H1 (cell line): ENCODE measurements at regions not wholly inside any gene's neighbourhood (a gene's known extent, or its start where the extent isn't known, plus 50 kb on each side); places are given as distances from the start of the nearest gene placed in this dataset.

Source experiments
- CTCF ChIA-PET: fragments of 300-600 bp; sonication (Branson Sonifier 250); formaldehyde crosslinking; loops from one replicate; lab custom pipeline; 2021; ENCODE audit not compliant: partially characterized antibody; lab: Charles Lee
- POLR2A ChIA-PET: fragments of 300-600 bp; sonication (Branson Sonifier 250); formaldehyde crosslinking; loops from one replicate; lab custom pipeline; 2021; ENCODE audit warnings: inconsistent platforms; ENCODE audit not compliant: partially characterized antibody; lab: Charles Lee
- DNase-seq, 2 experiments: peaks; one replicate each; pipeline versions ENCODE4 v3.0.0 to v3.0.0-alpha.2; 2010 to 2022; ENCODE audit warnings: low spot score in 2 of 2, low read depth in 1 of 2, mixed read lengths in 1 of 2
- FAIRE-seq: peaks from 2 replicates; lab custom pipeline; 2011; peaks lifted over from hg19 to GRCh38; lab: Jason Lieb, UNC
- H2AFZ ChIP-seq: 2 replicates; pipeline ENCODE4 v1.8.1; 2012; ENCODE audit warnings: low read length, inconsistent platforms
- H2AK5ac ChIP-seq: 2 replicates; pipeline ENCODE4 v1.6.1; 2013; ENCODE audit warnings: low read depth, low read length
- H2BK120ac ChIP-seq: replicated peaks from 2 replicates; pipeline ENCODE3; 2013; ENCODE audit warnings: low read depth, low read length, inconsistent platforms
- H2BK12ac ChIP-seq: 2 replicates; pipeline ENCODE4 v1.6.1; 2013; ENCODE audit warnings: low read depth, low read length
- H2BK15ac ChIP-seq: 2 replicates; pipeline ENCODE4 v1.6.1; 2013; ENCODE audit warnings: low read length
- H2BK20ac ChIP-seq: 2 replicates; pipeline ENCODE4 v1.6.1; 2013; ENCODE audit warnings: low read length
- H2BK5ac ChIP-seq: 2 replicates; pipeline ENCODE4 v1.6.1; 2013; ENCODE audit warnings: low read depth, low read length
- H3K14ac ChIP-seq: 2 replicates; pipeline ENCODE4 v1.6.1; 2013; ENCODE audit warnings: inconsistent platforms; ENCODE audit not compliant: insufficient read length
- H3K18ac ChIP-seq: 2 replicates; pipeline ENCODE4 v1.6.1; 2013; ENCODE audit warnings: low read length; ENCODE audit errors: extremely low read depth
- H3K23ac ChIP-seq: 2 replicates; pipeline ENCODE4 v1.6.1; 2013; ENCODE audit warnings: inconsistent platforms; ENCODE audit not compliant: insufficient read length
- H3K23me2 ChIP-seq: 2 replicates; pipeline ENCODE4 v1.6.1; 2013; ENCODE audit warnings: low read depth, low read length
- H3K27ac ChIP-seq: 2 replicates; pipeline ENCODE4 v1.6.1; 2011; ENCODE audit warnings: low read depth, low read length, inconsistent platforms
- H3K27me3 ChIP-seq, 4 experiments: replicated peaks in 1 of 4; 1 replicate in 1 of 4; 2 replicates in 3 of 4; pipeline versions ENCODE4 v1.6.1 to v1.8.1; 2011 to 2013; ENCODE audit warnings: low read length in 3 of 4, mild to moderate bottlenecking in 3 of 4, inconsistent platforms in 2 of 4, mixed read lengths in 2 of 4, moderate library complexity in 1 of 4; ENCODE audit not compliant: control insufficient read depth in 3 of 4, insufficient read depth in 3 of 4; ENCODE audit errors: extremely low read depth in 1 of 4
- H3K36me3 ChIP-seq, 4 experiments: 2 replicates each; pipeline versions ENCODE4 v1.6.1 to v1.8.1; 2011 to 2013; ENCODE audit warnings: mild to moderate bottlenecking in 4 of 4, low read length in 3 of 4, moderate library complexity in 2 of 4, control low read depth in 1 of 4, inconsistent platforms in 1 of 4; ENCODE audit not compliant: insufficient read depth in 4 of 4, control insufficient read depth in 2 of 4
- H3K4ac ChIP-seq: replicated peaks from 2 replicates; pipeline ENCODE3; 2013; ENCODE audit warnings: low read length, low read depth, mixed read lengths, inconsistent platforms; ENCODE audit not compliant: insufficient read length
- H3K4me1 ChIP-seq, 4 experiments: replicated peaks in 1 of 4; 1 replicate in 1 of 4; 2 replicates in 3 of 4; pipeline versions ENCODE4 v1.6.1 to v1.8.1; 2011 to 2013; ENCODE audit warnings: low read length in 3 of 4, inconsistent platforms in 2 of 4, mixed read lengths in 1 of 4; ENCODE audit not compliant: insufficient read depth in 4 of 4, control insufficient read depth in 3 of 4
- H3K4me2 ChIP-seq, 2 experiments: 2 replicates each; pipeline versions ENCODE4 v1.6.1 to v1.8.1; 2011 to 2013; ENCODE audit warnings: low read depth in 2 of 2, low read length in 2 of 2, control low read depth in 1 of 2, inconsistent platforms in 1 of 2, mild to moderate bottlenecking in 1 of 2; ENCODE audit not compliant: insufficient read depth in 1 of 2
- H3K4me3 ChIP-seq, 4 experiments: fragments of 200-600, 300-600 bp in 1 of 4; sonication (generic), shearing (Covaris generic), sonication (Bioruptor Twin) in 1 of 4; 2 replicates each; pipeline versions ENCODE4 v1.5.1 to v1.8.1; 2011 to 2016; ENCODE audit warnings: low read length in 4 of 4, low read depth in 3 of 4, control low read depth in 2 of 4, inconsistent platforms in 2 of 4, mild to moderate bottlenecking in 2 of 4, mixed read lengths in 1 of 4, moderate library complexity in 1 of 4; ENCODE audit not compliant: insufficient read depth in 2 of 4; ENCODE audit errors: extremely low read depth in 1 of 4
- H3K56ac ChIP-seq: replicated peaks from 2 replicates; pipeline ENCODE3; 2013; ENCODE audit warnings: low read depth, mild to moderate bottlenecking, mixed read lengths, low read length, inconsistent platforms; ENCODE audit not compliant: insufficient read length
- H3K79me1 ChIP-seq: 2 replicates; pipeline ENCODE4 v1.6.1; 2013; ENCODE audit warnings: low read depth, low read length, control low read depth
- H3K79me2 ChIP-seq, 2 experiments: 2 replicates each; pipeline versions ENCODE4 v1.6.1 to v1.8.1; 2012 to 2013; ENCODE audit warnings: low read length in 2 of 2, mild to moderate bottlenecking in 2 of 2, inconsistent platforms in 1 of 2; ENCODE audit not compliant: insufficient read depth in 2 of 2, control insufficient read depth in 1 of 2
- H3K9ac ChIP-seq, 4 experiments: replicated peaks in 1 of 4; 1 replicate in 1 of 4; 2 replicates in 3 of 4; pipeline versions ENCODE4 v1.6.1 to v1.8.1; 2011 to 2013; ENCODE audit warnings: low read depth in 3 of 4, low read length in 3 of 4, control low read depth in 2 of 4, mild to moderate bottlenecking in 2 of 4, moderate library complexity in 2 of 4, inconsistent platforms in 1 of 4; ENCODE audit errors: extremely low read depth in 1 of 4
- H3K9me3 ChIP-seq, 2 experiments: 2 replicates each; pipeline versions ENCODE4 v1.6.1 to v1.8.1; 2012 to 2013; ENCODE audit warnings: mild to moderate bottlenecking in 2 of 2, moderate library complexity in 2 of 2, control low read depth in 1 of 2, inconsistent platforms in 1 of 2, low read depth in 1 of 2, low read length in 1 of 2, mixed read lengths in 1 of 2; ENCODE audit not compliant: insufficient read depth in 2 of 2
- H4K20me1 ChIP-seq, 2 experiments: replicated peaks in 1 of 2; 2 replicates each; pipeline versions ENCODE3 to v1.8.1; 2011 to 2013; ENCODE audit warnings: inconsistent platforms in 2 of 2, low read length in 2 of 2, mild to moderate bottlenecking in 1 of 2; ENCODE audit not compliant: insufficient read depth in 2 of 2, control insufficient read depth in 1 of 2
- H4K5ac ChIP-seq: 2 replicates; pipeline ENCODE4 v1.6.1; 2013; ENCODE audit warnings: low read length, low read depth, mixed read lengths, inconsistent platforms; ENCODE audit not compliant: insufficient read length
- H4K8ac ChIP-seq: 2 replicates; pipeline ENCODE4 v1.8.0; 2013; ENCODE audit warnings: mild to moderate bottlenecking, moderate library complexity, low read length, inconsistent platforms; ENCODE audit not compliant: insufficient read depth; ENCODE audit errors: extremely low read depth
- H4K91ac ChIP-seq: replicated peaks from 2 replicates; pipeline ENCODE3; 2013; ENCODE audit warnings: low read length, mixed read lengths, inconsistent platforms; ENCODE audit not compliant: insufficient read length
- BACH1 ChIP-seq: IDR thresholded peaks from 2 replicates; pipeline ENCODE4 v1.6.1; 2012; ENCODE audit warnings: low read length, improper control_type of control experiment
- CHD1 ChIP-seq: IDR thresholded peaks from 2 replicates; pipeline ENCODE4 v1.6.1; 2012; ENCODE audit warnings: low read depth, low read length, improper control_type of control experiment
- CREB1 ChIP-seq: IDR thresholded peaks from 2 replicates; pipeline ENCODE4 v1.6.1; 2012; ENCODE audit warnings: inconsistent platforms
- NRF1 ChIP-seq: IDR thresholded peaks from 2 replicates; pipeline ENCODE4 v1.6.1; 2011; ENCODE audit warnings: mild to moderate bottlenecking, low read depth, low read length, improper control_type of control experiment
- SIN3A ChIP-seq, 2 experiments: IDR thresholded peaks in 1 of 2; conservative IDR thresholded peaks in 1 of 2; 2 replicates each; pipeline ENCODE4 v1.6.1; 2011 to 2012; ENCODE audit warnings: low read length in 2 of 2, improper control_type of control experiment in 1 of 2, low read depth in 1 of 2, mild to moderate bottlenecking in 1 of 2
- TBP ChIP-seq: IDR thresholded peaks from 2 replicates; pipeline ENCODE4 v1.6.1; 2011; ENCODE audit warnings: low read depth, low read length, improper control_type of control experiment
- TEAD4 ChIP-seq: IDR thresholded peaks from 2 replicates; pipeline ENCODE4 v1.6.1; 2012; ENCODE audit warnings: low read depth, low read length, inconsistent platforms, mixed read lengths
- YY1 ChIP-seq: IDR thresholded peaks from 2 replicates; pipeline ENCODE4 v1.6.1; 2011; ENCODE audit warnings: low read depth, mild to moderate bottlenecking, low read length
- WGBS, 2 experiments: shearing (Covaris generic) in 1 of 2; methylation state at CpG; one replicate each; pipeline versions ENCODE4 v1.1.6 to v1.1.7; 2013 to 2015; ENCODE audit warnings: low lambda C conversion rate in 2 of 2, mixed read lengths in 2 of 2, inconsistent platforms in 1 of 2, low coverage in 1 of 2, missing lambda C conversion rate in 1 of 2; ENCODE audit not compliant: insufficient replicate concordance in 2 of 2, insufficient coverage in 1 of 2, insufficient read length in 1 of 2; ENCODE audit errors: extremely low coverage in 1 of 2, missing lambda C conversion rate in 1 of 2; 5-methylcytosine and 5-hydroxymethylcytosine counted together

GRCh38 chr2:107430596-107431266 lies 396.0 kb upstream of the RGPD4 start:
- TF ChIP-seq SIN3A (conservative IDR thresholded peaks at IDR 0.05 in 1 of 2, IDR thresholded peaks at IDR 0.05 in 1 of 2; ENCODE audit: low read depth in 1 of 2, low read length in 2 of 2) = no peak
- TF ChIP-seq CREB1 = no peak
- TF ChIP-seq YY1 = no peak
- no peak for TF ChIP-seq BACH1
- no peak for TF ChIP-seq TEAD4
- no peak for TF ChIP-seq TBP
- TF ChIP-seq CHD1 = no peak
- no peak for TF ChIP-seq NRF1
- Histone ChIP-seq H3K27ac (no peak overlapping the region), H2BK15ac (no peak overlapping the region), H3K14ac (no peak overlapping the region), H3K4me3 (no peak overlapping the region), H3K56ac (no peak overlapping the region), H3K9ac (no peak overlapping the region), H2AK5ac (no peak overlapping the region), H3K79me2 (no peaks in the 10 kb centered on the region), H4K8ac (no peak overlapping the region), H2AFZ (no peak overlapping the region), H3K4me1 (no peaks in the 10 kb centered on the region), H3K4ac (no peak overlapping the region), H2BK20ac (no peak overlapping the region), H3K23ac (no peak overlapping the region), H2BK5ac (no peak overlapping the region), H2BK12ac (no peak overlapping the region), H3K4me2 (no peak overlapping the region), H3K23me2 (no peaks in the 10 kb centered on the region), H3K18ac (no peak overlapping the region), H3K27me3 (no peaks in the 10 kb centered on the region), H4K5ac (no peak overlapping the region), H3K9me3 (peaks cover 3% of the 10 kb centered on the region in 2 experiments; a peak in 1 of 4 replicates), H3K79me1 (no peaks in the 10 kb centered on the region), H3K36me3 (no peaks in the 10 kb centered on the region), H4K91ac (no peak overlapping the region), H2BK120ac (no peak overlapping the region), H4K20me1 (no peaks in the 10 kb centered on the region)
- 86% methylated on average over 10 of the region's 10 CpGs; no CpG with 5 or more reads in 1 of the 2 experiments for WGBS, 2 experiments
- ChIA-PET POLR2A (no interaction called here), CTCF (no interaction called here)
- no peak for DNase-seq
- no peak for FAIRE-seq
